NCI-H774 (cell line): ENCODE measurements at regions not wholly inside any gene's neighbourhood (a gene's known extent, or its start where the extent isn't known, plus 50 kb on each side); places are given as distances from the start of the nearest gene placed in this dataset.
"Not testable (repeated sequence)": the region's sequence is repeated elsewhere in the genome, so short reads cannot be mapped to it uniquely, and the experiment has no call there.

Source experiments
- DNase-seq: peaks from one replicate; lab custom pipeline; 2025; lab: John Stamatoyannopoulos, UW

DNA sequence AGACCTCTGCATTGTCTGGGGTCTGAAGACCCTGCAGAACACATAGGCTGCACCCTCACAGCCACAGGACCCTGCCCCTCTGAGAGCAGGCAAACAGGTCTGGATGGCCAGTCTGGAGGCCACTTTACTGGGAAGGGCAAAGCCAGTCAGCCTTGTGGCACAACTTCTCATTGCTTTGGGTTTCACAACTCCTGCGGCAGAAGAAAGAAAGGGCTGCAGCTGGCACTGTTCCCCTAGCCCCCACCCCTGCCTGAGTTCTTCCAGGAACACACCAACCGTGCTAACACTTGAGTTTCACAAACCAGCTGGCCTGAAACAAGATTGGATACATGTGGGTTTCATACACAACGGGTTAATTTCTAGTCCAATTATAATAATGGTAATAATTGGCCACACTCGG, 276.5 kb upstream of the MGAT5 start:
- DNase-seq, result no peak

DNA sequence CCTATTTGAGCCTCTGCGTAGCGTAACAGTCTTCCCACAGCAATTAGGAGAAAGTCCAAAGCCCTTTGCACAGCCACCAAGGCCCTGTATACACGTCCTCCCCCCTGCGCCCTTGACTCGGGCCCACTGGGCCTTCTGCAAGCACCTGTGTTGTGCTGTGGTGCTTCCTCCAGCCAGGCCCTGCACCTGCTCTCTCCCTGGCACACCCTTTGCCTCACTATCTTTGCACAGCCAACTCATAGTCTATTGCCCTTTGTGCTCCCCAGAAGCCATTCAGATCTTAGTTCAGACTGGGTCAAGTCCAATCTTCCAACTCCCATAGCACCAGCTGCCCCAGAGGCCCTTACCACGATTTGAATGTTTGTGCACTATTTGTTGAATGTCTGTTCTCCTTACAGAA, 271.6 kb upstream of the MGAT5 start:
- peak; percentile 36 for DNase-seq

DNA sequence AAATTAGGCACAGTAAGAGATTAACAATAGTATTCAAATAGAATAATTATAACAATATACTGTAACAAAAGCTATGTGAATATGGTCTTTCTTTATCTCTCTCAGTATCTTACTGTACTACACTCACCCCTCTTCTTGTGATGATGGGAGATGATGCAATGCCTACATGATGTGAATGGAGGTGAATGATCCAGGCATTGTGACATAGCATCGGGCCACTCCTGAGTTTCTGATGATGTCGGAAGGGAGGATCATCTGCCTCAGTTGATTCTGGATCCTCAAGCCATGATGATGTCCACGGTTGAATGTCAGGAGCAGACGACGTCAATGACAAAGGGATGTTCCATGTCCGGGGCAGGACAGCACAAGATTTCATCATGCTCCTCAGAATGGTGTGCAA, 268.3 kb upstream of the MGAT5 start:
- no peak for DNase-seq

DNA sequence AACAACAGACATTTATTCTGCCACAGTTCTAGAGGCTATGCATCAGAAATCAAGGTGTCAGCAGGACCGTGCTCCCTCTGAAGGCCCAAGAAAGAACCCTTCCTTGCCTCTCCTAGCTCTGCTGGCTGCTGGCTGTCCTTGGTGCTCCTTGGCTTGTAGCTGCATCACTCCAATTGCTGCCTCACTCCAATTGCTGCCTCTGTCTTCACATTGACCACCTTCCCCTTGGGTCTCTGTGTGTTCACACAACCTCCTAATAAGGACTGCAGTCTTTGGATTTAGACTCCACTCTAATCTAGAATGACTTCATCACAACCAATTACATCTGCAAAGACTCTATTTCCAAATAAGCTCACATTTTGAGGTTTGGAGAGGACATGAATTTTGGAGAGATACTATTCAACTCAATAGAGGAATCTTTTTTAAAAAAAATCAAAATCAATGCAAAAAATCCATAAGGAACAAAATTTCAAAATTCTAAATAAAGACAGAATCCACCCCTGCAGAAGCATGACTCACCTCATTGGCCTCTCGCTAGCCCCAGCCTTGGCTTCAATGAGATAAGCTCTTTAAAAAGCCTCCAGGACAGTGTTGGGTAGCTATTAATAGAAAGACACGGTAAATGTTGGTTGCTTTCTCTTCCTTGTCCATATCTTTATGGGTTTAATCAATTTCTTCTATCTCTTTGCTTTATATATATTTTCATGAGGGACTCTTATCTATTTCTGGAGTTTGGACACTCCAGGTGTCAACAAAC, 267.6 kb upstream of the MGAT5 start:
- no peak for DNase-seq

DNA sequence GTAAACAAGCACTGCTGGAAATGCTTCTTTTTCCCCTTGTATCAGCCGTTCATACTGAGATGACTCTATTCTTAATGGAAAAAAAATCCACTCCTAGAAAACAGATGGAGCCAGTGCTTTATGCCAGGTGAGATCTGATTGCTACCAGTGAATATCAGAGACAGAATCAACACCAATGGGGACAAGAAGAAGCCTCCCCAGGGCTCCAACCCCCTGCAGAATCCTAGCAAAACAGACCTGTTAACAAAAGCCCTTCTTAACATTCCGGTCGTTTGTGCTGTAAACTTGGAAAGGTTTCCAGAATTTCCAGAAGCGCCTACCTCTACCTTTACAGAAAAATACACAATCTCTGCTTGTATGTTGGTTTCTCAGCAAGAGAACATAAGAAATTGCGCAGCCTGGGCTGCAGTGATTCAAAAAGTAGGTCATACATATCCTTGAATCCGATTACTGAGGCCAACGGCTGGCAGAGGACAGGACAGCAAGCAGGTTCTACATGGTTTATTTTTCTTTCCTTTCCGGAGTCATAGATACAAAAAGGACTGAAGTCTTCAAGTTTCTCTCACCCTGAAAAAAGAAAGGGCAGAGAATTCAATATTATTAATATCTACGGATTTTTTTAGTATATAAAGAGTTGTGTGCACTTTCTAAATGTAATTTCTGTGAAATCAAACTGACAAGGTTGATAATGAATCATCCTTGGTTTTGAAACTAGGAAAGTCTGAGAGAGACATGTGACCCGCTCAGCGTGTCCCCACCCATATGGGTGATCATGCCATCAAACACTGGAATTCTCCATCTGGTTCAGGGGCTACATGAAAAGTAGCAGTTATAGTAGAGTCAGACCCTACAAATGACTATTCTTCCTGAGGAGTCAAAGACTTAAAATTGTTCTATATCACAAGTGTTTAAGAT, 266.7 kb upstream of the MGAT5 start:
- no peak for DNase-seq

GRCh38 chr2:133988316-133988891, 265.5 kb upstream of the MGAT5 start:
- DNase-seq, result no peak

GRCh38 chr2:133991606-133992168, 262.2 kb upstream of the MGAT5 start:
- DNase-seq, result no peak

DNA sequence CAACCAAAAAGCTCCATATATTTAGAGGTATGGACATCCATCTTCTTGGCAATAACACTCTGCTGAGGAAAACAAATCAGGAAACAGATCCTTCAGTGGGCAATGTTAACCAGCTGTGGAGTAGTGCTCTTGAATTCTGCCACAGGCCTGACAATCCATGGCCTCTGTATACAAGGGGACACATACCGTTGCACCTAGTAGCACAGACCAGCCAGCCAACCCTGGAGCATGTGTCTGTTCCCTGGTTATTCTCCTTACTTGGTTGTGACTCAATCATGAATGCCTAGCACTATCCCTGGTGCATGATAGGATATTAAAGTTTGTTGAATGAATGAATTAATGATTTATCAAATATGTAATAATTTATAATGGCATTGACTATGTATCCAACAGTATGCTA, 261.4 kb upstream of the MGAT5 start:
- no peak for DNase-seq

- no peak for DNase-seq
These were observed 260.7 kb upstream of the MGAT5 start for GRCh38 chr2:133993160-133993559.

- not testable (repeated sequence) for DNase-seq
These were observed 255.1 kb upstream of the MGAT5 start for GRCh38 chr2:133998726-133999125.

DNA sequence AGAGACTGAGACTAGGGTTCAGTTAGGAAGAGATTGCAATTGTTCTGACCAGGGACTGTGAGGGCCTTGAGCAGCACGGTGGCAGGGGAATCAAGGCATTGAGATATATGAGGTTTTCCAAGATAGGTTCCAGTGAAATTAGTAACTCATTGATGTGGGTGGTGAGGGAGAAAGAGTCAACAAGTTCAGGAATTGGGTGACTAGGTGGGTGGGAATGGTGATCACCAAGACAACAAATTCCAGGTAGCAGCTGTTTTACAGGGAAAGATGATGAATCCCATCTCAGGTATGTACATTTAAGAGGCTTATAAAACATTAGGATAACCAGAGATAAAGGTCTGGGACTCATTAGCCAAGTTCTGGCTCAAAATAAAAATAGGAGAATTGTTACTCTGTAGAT, 251.5 kb upstream of the MGAT5 start:
- no peak for DNase-seq

DNA sequence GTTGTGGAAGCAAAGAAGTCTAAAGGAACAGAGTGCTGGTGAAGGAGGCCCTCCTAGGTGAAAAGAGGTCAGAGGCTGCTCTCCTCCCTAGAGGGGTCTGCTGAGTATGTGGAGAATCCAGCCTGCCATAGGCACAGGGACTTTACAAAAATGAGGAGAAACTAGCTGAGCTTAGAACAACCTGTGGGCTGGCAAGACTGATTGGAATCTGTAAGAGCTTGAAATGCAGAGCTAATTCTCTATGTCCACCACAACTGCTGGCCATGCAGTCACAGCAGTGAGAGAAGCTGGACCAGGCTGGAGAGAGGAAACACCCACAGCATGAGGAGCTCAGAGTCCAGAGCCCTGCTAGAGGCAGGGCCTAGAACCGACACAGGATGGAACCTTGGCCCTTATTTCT, 251.0 kb upstream of the MGAT5 start:
- DNase-seq, result no peak

- DNase-seq, result no peak
These were observed 249.4 kb upstream of the MGAT5 start for GRCh38 chr2:134004467-134004866.

GRCh38 chr2:134008837-134009236, 245.0 kb upstream of the MGAT5 start:
- DNase-seq, result no peak

DNA sequence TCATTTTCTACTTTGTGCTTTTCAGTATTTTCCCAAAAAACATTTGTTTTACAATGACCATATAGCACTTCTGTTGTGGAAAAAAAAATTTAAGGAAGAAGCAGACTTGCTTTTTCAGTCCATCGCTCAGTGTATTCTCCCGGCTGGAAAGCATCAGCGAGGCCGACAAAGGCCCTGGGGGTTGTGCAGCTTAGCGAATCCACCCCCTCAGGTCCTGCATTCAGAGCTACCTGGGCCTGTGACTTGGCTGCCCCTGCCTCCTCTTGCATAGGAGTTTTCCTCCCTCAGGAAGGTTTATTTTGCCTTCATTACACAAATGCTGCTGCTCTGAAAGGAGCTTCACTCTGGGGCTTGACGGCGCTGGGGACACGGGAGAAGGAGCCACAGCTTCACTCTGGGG, 244.4 kb upstream of the MGAT5 start:
- DNase-seq, result no peak

- DNase-seq, result not testable (repeated sequence)
These were observed 244.0 kb upstream of the MGAT5 start for GRCh38 chr2:134009906-134010305.

GRCh38 chr2:134011936-134012586, 241.8 kb upstream of the MGAT5 start:
- DNase-seq, result no peak

GRCh38 chr2:134014196-134014960, 239.5 kb upstream of the MGAT5 start:
- no peak for DNase-seq

DNA sequence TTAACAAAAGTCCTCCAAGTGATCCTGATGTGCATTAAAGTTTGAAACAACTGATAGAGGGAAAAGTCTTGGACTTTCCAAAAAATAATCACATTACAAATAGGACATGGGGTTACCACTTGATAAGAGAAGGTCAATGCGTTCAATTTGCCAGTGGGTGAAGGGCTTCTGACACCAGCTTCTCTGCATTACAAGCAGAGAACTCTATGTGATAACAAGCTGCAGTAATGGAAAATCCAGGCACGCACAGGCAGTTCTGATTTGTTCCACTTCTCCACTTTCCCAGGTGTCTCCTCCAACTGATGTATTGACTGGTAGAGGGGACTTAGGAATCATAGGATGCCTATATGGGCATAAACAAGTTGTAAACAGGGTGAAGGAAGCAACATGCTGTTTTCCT, 234.0 kb upstream of the MGAT5 start:
- no peak for DNase-seq

DNA sequence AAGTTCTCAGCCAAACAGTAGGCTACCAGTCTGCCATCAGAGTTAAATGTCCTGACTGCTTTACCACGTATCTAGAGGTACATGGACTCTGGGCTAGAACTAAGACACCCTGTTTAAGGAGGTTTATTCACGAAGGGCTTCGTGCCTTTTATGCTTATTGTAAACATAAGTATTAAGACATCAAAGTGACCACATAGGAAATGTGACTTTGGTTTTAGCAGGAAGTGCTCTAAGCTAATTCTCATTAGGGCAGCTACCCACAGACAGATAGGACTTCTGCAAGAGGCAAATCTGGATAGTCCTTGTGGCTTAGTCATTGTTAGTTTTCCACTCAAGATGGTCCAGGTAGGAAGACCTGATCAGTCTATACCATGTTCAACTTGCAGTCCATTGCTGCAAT, 233.3 kb upstream of the MGAT5 start:
- no peak for DNase-seq

GRCh38 chr2:134021830-134022524, 231.9 kb upstream of the MGAT5 start:
- no peak for DNase-seq
